IMR-90 (cell line): ENCODE measurements at regions not wholly inside any gene's neighbourhood (a gene's known extent, or its start where the extent isn't known, plus 50 kb on each side); places are given as distances from the start of the nearest gene placed in this dataset.

Experiments
- ATAC-seq: fragments of 200-7000 bp; cut with Tn5 transposase; 2 replicates; pipeline ENCODE4 v1.9.1; 2020; ENCODE audit warnings: low read depth, mild to moderate bottlenecking, moderate library complexity
- BruUV-seq: library from RNA; stranded (reverse); fragments of 400-500 nt; replicated peaks from 2 replicates; lab custom pipeline; 2021; lab: Mats Ljungman, UMichigan
- CTCF ChIA-PET: fragments of 300-600 bp; formaldehyde crosslinking; extraction: SDS; loops from one replicate; lab custom pipeline; 2021; ENCODE audit warnings: antibody characterized with exemption; lab: Yijun Ruan, JAX
- POLR2A ChIA-PET: fragments of 300-600 bp; sonication (Branson Sonifier 250); formaldehyde crosslinking; loops from one replicate; lab custom pipeline; 2022; ENCODE audit warnings: antibody characterized with exemption; ENCODE audit not compliant: unreplicated experiment; lab: Charles Lee
- DNase-seq: peaks from one replicate; pipeline ENCODE4 v3.0.0; 2013
- H2AFZ ChIP-seq: replicated peaks from 2 replicates; pipeline ENCODE3; 2013; ENCODE audit warnings: low read length, mild to moderate bottlenecking; ENCODE audit not compliant: poor library complexity
- H2AK5ac ChIP-seq: 2 replicates; pipeline ENCODE4 v1.6.1; 2013; ENCODE audit warnings: low read depth, low read length, inconsistent platforms
- H2AK9ac ChIP-seq: replicated peaks from 2 replicates; pipeline ENCODE3; 2013; ENCODE audit warnings: mild to moderate bottlenecking, low read depth, low read length, moderate library complexity; ENCODE audit not compliant: poor library complexity
- H2BK120ac ChIP-seq: 2 replicates; pipeline ENCODE4 v1.6.1; 2013; ENCODE audit warnings: low read depth, low read length, inconsistent platforms
- H2BK15ac ChIP-seq: 3 replicates; pipeline ENCODE4 v1.6.1; 2013; ENCODE audit warnings: low read depth, low read length, inconsistent platforms
- H2BK20ac ChIP-seq: 2 replicates; pipeline ENCODE4 v1.6.1; 2013; ENCODE audit warnings: low read depth, mild to moderate bottlenecking, inconsistent platforms, low read length, moderate library complexity
- H2BK5ac ChIP-seq: 2 replicates; pipeline ENCODE4 v1.6.1; 2013; ENCODE audit warnings: mild to moderate bottlenecking, low read depth, low read length, inconsistent platforms; ENCODE audit not compliant: poor library complexity, severe bottlenecking
- H3K14ac ChIP-seq: replicated peaks from 2 replicates; pipeline ENCODE4 v1.6.1; 2013; ENCODE audit warnings: low read depth, low read length, inconsistent platforms
- H3K18ac ChIP-seq: 2 replicates; pipeline ENCODE4 v1.6.1; 2013; ENCODE audit warnings: low read depth, low read length, control low read depth
- H3K23ac ChIP-seq: 2 replicates; pipeline ENCODE4 v1.6.1; 2013; ENCODE audit warnings: low read depth, low read length, inconsistent platforms
- H3K27ac ChIP-seq: 2 replicates; pipeline ENCODE4 v1.5.1; 2013; ENCODE audit warnings: mild to moderate bottlenecking, control low read depth, low read length; ENCODE audit not compliant: insufficient read depth
- H3K27me3 ChIP-seq: 2 replicates; pipeline ENCODE4 v1.6.1; 2013; ENCODE audit warnings: low read length; ENCODE audit not compliant: control insufficient read depth, insufficient read depth
- H3K36me3 ChIP-seq: 2 replicates; pipeline ENCODE4 v1.6.1; 2013; ENCODE audit warnings: low read length, mixed read lengths; ENCODE audit not compliant: control insufficient read depth, insufficient read depth
- H3K4ac ChIP-seq: 2 replicates; pipeline ENCODE4 v1.6.1; 2013; ENCODE audit warnings: low read depth, low read length, inconsistent platforms
- H3K4me1 ChIP-seq: 2 replicates; pipeline ENCODE4 v1.6.1; 2013; ENCODE audit warnings: low read length, mixed read lengths; ENCODE audit not compliant: control insufficient read depth, insufficient read depth
- H3K4me2 ChIP-seq: 2 replicates; pipeline ENCODE4 v1.6.1; 2013; ENCODE audit warnings: low read depth, mild to moderate bottlenecking, control low read depth, low read length, moderate library complexity
- H3K4me3 ChIP-seq: 2 replicates; pipeline ENCODE4 v1.5.1; 2013; ENCODE audit warnings: low read depth, mild to moderate bottlenecking, control low read depth, low read length, moderate library complexity; ENCODE audit not compliant: insufficient read depth
- H3K56ac ChIP-seq: 2 replicates; pipeline ENCODE4 v1.6.1; 2013; ENCODE audit warnings: low read length, inconsistent platforms; ENCODE audit not compliant: insufficient read depth; ENCODE audit errors: extremely low read depth
- H3K79me1 ChIP-seq, 2 experiments: 2 replicates each; pipeline ENCODE4 v1.6.1; 2013; ENCODE audit warnings: low read length in 2 of 2, inconsistent platforms in 1 of 2, low read depth in 1 of 2
- H3K9ac ChIP-seq: 2 replicates; pipeline ENCODE4 v1.6.1; 2013; ENCODE audit warnings: low read depth, low read length, control low read depth
- H3K9me1 ChIP-seq: 2 replicates; pipeline ENCODE4 v1.6.1; 2013; ENCODE audit warnings: low read length, inconsistent platforms; ENCODE audit not compliant: insufficient read depth
- H3K9me3 ChIP-seq: 2 replicates; pipeline ENCODE4 v1.6.1; 2013; ENCODE audit warnings: low read length; ENCODE audit not compliant: control insufficient read depth, insufficient read depth
- H4K20me1 ChIP-seq: 2 replicates; pipeline ENCODE4 v1.6.1; 2013; ENCODE audit warnings: low read length, inconsistent platforms; ENCODE audit not compliant: insufficient read depth
- H4K5ac ChIP-seq: 2 replicates; pipeline ENCODE4 v1.6.1; 2013; ENCODE audit warnings: mild to moderate bottlenecking, low read depth, low read length, control low read depth
- H4K8ac ChIP-seq, 2 experiments: 2 replicates each; pipeline ENCODE4 v1.6.1; 2013; ENCODE audit warnings: low read depth in 2 of 2, low read length in 2 of 2, control low read depth in 1 of 2, inconsistent platforms in 1 of 2
- H4K91ac ChIP-seq: 2 replicates; pipeline ENCODE4 v1.6.1; 2013; ENCODE audit warnings: low read depth, low read length, inconsistent platforms; ENCODE audit not compliant: insufficient read depth
- NFE2L2 ChIP-seq: fragments of 150-350 bp; IDR thresholded peaks from 2 replicates; pipeline ENCODE4 v1.6.1; 2016; ENCODE audit warnings: low read depth, mild to moderate bottlenecking, low read length
- POLR2A ChIP-seq: IDR thresholded peaks from 2 replicates; pipeline ENCODE4 v1.6.1; 2012; ENCODE audit warnings: mild to moderate bottlenecking, low read depth, low read length
- WGBS, 2 experiments: methylation state at CpG; one replicate each; pipeline versions ENCODE4 v1.1.5 to v1.1.7; 2013; ENCODE audit warnings: missing lambda C conversion rate in 2 of 2; ENCODE audit not compliant: insufficient read length in 1 of 2; ENCODE audit errors: extremely low coverage in 2 of 2; 5-methylcytosine and 5-hydroxymethylcytosine counted together
- dilution Hi-C: fragments of 300-500 bp; cut with HindIII; formaldehyde crosslinking; loops from one replicate; pipeline ENCODE4 v1.14.3; 2018; ENCODE audit warnings: low sequenced_read_pairs; ENCODE audit not compliant: unreplicated experiment
- in situ Hi-C: fragments of 300-500 bp; cut with MboI; formaldehyde crosslinking; loops from 3 replicates; pipeline ENCODE4 v1.14.3; 2019; ENCODE audit warnings: low sequenced_read_pairs, inconsistent platforms, mixed read lengths
- intact Hi-C: fragments of 100-400 bp; cut with micrococcal nuclease; formaldehyde crosslinking; loops from 2 replicates; pipeline ENCODE4 v1.10.0; 2022

GRCh38 chr4:159534655-159535054, 431.8 kb downstream of the RAPGEF2 start:
- Histone ChIP-seq H2BK120ac (no peak overlapping the region), H2BK15ac (no peak overlapping the region), H4K8ac (no peak overlapping the region), H3K23ac (no peak overlapping the region), H2AK9ac (no peak overlapping the region), H3K27me3 (no peaks in the 10 kb centered on the region), H3K9me3 (no peaks in the 10 kb centered on the region), H3K4me2 (no peak overlapping the region), H3K56ac (no peak overlapping the region), H2BK20ac (no peak overlapping the region), H3K9me1 (no peaks in the 10 kb centered on the region), H2AFZ (no peak overlapping the region), H2AK5ac (no peak overlapping the region), H3K27ac (no peak overlapping the region), H4K91ac (no peak overlapping the region), H2BK5ac (no peak overlapping the region), H3K4me1 (no peaks in the 10 kb centered on the region), H3K9ac (no peak overlapping the region), H4K5ac (no peak overlapping the region), H3K36me3 (no peaks in the 10 kb centered on the region), H3K18ac (no peak overlapping the region), H3K4me3 (no peak overlapping the region), H3K14ac (no peak overlapping the region), H3K79me1 (no peaks in the 10 kb centered on the region), H4K20me1 (no peaks in the 10 kb centered on the region), H3K4ac (no peak overlapping the region)
- ATAC-seq (no peak), DNase-seq (no peak)
- intact Hi-C loops, result no loop called here
- ChIA-PET CTCF (no interaction called here), POLR2A (no interaction called here)
- no peak for TF ChIP-seq POLR2A
- no peak for TF ChIP-seq NFE2L2
- dilution Hi-C loops, result no loop called here
- BruUV-seq, result no TSS peak
- in situ Hi-C loops, result no loop called here
- WGBS, 2 experiments, result no CpG with 5 or more reads among the region's 1 CpG
